GM18858 (cell line): ENCODE measurements at regions not wholly inside any gene's neighbourhood (a gene's known extent, or its start where the extent isn't known, plus 50 kb on each side); places are given as distances from the start of the nearest gene placed in this dataset.

Experiments
- ATAC-seq: cut with Tn5 transposase; IDR thresholded peaks from one replicate; pipeline ENCODE4 v1.9.1; 2021; ENCODE audit not compliant: unreplicated experiment

DNA sequence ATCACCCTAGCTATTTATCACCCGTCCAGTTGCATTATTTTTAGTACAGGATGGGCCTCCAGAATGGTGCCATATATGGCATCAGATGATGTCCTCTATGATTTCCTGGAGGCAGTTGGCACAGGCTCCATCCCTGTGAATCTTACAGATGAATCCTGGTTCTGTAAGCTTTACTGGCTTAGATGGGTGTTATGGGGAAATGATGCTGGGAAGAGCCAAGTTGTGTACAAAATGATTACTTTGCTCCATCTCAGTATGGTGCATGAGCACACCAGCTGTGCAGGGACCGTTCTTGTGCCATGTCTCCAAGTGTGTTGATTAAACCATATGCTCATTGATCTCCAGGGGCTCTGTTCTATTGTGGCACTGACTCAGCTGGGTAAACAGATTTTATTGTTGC lies 755.7 kb downstream of the TLR4 start:
- ATAC-seq, result no peak

DNA sequence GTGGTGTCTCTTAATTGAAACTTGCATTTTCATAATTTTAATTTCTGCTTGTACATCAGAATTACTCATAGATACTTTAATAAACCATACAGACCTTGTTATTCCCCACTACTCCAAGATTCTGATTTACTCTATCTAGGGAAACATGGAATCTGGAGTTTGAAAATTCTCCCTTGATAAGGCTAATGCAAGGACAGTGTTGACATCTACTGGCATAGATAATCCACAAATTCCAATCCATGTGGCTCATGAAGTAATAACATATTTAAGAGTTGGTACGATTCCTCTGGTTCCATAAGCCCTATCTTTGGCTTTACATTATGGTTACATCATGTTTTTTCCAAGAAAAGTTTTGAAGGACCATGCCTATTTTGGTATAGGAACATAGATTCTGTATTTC lies 759.2 kb downstream of the TLR4 start:
- no peak for ATAC-seq

DNA sequence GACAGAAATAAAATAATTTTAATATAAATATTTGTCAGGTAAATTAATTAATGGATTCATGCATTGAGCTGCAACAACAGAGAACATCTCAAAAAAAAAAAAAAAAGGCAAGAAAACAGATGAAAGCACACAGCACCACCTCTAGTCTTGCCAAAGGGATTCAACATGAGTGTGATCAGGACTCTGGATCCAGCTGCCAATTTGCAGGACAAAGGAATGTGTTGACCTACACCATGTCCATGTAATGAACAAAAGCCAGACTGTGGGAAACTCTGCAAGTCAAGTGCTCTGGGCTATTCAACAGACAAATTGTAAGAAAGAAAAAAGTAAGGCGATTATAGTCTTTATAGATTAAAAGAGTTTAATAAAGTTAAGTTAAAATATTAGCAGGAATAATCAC lies 769.3 kb downstream of the TLR4 start:
- ATAC-seq, result no peak

DNA sequence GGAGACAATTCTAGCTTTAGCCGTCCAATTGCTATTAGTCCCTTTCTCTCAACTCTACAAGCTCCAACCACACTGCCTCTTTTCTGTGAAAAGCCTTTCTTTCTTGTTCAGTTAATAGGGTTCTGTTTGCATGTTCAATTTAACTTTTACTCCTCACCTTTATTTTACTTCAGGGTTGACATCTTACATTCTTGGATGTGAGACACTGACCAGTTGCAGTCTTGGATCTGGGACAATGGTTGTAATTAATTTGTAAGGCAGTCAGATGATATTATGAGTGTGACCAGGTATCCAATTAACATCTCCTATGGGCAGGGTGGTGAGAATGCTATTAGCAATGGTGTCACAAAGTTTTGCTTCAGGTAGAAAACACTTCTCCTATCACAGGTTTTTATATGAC lies 774.5 kb downstream of the TLR4 start:
- no peak for ATAC-seq

DNA sequence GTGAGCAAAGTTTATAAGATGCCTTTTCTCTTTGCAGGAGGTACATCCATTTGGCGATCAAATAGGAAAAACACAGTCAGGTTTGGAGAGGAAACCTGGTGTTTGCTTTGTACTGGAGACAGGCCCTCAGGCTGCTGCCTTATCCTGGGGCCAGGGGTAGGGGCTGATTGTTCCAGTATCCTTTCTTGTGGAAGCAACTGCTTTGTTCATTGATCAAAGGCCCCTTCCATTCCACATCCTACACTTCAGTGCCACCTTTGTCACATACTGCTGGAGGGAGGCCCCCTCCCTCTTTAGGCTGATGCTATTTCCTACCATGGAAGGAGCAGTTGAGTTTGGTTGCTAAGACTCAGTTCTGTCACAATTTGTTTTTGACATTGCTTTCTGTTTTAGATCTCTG lies 778.1 kb downstream of the TLR4 start:
- no peak for ATAC-seq

DNA sequence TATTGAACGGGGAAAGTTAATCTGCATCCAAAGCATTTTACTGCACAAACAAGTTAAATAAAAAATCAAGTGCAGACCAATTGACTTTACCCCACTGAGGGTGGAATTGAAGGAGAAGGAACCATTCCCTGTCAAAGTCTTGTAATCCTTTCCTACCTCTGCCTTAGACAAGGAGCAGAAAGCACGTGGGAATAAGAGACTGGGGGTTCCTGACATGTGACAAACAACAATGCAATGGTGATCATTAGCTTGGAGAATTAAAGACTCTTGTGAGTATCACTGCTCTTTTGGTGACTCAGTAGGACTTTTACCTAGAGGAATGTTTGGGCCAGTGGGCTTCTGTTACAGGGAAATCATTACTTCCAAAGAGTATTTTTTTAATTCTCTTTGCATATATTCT lies 779.5 kb downstream of the TLR4 start:
- ATAC-seq, result no peak

DNA sequence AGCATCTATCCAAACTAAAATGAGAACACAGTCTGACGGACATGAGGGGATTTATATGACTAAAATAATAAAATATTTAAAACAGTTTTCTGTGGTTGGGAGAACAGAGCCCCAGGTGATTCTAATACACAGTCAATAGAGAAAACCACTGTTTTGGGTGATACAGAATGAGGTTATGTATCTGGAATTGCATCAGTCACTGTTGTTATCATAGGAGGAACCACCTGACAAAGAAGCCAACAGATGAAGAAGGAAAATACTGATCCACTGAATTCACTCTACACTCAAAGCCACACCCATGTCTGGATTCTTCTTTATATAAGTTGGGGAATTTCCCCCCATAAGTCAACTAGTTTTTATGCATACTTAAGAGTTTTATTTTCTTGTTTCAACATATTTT lies 799.0 kb downstream of the TLR4 start:
- no peak for ATAC-seq

DNA sequence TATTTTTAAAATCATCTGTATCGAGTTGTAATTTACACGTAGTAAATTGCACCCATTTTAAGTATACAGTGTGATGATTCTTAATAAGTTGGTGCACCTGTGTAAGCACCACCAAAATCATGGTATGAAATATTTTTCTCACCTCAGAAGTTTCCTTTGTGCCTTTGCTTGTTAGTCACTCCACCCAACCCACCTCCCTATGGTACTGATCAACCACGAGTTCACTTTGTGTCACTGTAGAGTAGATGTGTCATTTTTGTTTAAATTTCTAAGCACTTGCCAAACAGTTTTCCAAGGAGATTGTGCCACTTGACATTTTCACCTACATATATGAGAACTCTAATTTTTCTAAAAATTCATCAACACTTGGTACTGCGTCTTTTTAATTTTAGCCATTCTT lies 806.5 kb downstream of the TLR4 start:
- no peak for ATAC-seq

DNA sequence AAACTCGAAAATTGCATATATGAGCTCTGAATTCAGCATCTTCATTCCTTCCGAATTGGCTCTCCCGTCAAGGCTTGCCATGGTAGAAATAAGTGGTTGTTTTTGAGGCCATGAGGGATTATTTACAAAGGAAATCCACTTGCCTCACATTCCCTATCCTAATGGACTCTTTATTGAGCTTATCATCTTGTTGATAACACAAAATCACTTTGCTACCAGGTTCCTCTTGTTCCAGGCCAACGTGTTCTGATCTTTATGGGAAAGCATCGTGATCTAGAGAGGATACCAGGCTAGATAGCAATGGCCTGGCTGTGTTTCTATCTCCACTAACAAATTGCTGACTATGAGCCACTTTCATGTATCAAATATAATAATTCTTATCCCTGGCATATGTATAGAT lies 811.7 kb downstream of the TLR4 start:
- ATAC-seq, result no peak

DNA sequence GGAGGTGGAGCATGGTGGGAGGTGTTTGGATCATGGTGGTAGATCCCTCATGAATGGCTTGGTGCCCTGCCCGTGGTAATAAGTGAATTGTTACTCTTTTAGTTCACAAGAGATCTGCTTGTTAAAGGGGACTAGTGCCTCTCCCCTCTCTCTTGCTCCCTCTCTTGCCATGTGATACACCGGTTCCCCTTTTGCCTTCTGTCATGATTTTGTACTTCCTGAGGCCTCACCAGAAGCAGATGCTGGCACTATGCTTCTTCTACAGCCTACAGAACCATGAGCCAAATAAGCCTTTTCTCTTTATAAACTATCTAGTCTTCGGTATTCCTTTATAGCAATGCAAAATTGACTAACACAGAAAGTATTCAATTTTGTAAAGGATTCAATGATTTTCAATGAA lies 817.1 kb downstream of the TLR4 start:
- no peak for ATAC-seq

DNA sequence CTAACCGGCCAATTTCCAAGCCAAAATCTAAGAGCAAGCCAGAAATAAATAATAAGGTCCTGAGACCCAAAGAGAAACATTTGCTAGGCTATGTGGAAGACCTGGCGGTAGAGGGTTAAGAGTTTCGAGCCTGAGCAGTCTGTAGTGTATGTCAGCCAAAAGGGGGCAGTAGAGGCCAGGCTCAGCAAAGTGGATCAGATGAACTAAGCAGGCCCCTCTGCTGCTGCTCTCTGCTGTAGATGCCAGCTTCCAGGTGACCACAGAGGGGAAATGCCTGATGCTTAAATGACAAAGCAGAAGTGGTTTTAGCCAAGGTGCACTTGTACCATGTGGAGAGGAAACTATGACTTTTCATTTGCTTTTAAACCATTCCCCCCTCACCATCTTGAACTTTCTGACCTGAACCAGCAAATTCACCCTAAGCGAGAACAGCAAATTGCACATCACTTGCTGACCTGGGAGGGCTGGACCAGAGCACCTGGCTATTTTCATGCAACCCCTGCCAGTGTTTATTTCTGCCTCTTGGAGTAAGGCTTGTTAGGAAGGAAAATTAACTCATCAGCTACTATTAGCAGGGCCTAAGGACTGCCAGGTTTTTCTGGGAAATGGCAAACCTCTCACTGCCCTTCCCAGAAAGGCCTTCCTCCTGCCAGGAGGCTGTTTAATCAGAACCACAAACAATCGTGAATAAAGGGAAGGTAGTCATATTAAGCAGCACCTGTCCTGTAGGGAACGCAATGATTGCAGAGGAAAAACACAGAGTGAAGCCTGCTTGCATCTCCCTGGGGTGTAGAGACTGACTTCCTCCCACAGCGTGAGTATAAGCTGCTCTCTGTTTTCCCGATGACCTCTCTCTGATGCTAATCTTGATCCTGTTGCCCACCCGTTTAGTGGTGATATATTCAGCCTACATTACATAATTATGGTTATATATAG lies 818.2 kb downstream of the TLR4 start:
- peak; percentile 88 for ATAC-seq

DNA sequence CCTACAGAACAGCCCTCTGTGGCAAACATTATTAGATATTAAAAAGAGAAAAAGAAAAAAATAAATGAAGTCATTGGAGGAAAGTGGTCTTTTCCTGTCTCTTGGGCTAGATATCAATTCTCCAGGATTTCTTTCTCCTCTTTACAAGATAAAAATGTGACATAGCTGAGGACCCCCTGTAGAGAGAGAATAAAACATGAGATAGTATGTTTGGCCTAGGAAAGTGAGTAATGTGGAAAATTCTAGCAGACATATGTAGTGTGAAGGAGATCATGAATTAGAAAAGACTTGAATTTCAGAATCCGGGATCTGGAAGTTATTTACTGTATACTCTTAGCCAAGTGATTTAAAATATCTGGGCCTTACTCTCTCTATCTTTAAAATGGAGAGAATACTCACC lies 823.1 kb downstream of the TLR4 start:
- no peak for ATAC-seq

DNA sequence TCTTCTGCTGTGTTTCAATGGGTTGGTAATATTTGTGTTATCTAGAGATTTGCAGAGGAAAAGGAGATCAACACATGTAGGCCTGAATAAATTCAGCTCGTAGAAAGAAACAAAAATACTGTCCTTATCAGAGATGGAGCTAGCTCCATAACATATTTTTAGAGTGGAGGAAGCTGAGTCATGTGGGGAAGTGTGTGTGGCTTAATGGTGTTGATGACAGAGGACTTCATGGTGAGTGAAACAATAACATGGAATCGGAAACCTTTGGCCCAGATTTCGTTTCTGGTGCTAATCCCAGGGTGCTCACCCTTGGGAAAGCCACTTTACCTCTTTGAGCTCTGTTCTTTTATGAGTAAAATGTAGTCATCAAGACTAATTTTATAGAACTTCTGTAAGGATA lies 825.0 kb downstream of the TLR4 start:
- no peak for ATAC-seq

DNA sequence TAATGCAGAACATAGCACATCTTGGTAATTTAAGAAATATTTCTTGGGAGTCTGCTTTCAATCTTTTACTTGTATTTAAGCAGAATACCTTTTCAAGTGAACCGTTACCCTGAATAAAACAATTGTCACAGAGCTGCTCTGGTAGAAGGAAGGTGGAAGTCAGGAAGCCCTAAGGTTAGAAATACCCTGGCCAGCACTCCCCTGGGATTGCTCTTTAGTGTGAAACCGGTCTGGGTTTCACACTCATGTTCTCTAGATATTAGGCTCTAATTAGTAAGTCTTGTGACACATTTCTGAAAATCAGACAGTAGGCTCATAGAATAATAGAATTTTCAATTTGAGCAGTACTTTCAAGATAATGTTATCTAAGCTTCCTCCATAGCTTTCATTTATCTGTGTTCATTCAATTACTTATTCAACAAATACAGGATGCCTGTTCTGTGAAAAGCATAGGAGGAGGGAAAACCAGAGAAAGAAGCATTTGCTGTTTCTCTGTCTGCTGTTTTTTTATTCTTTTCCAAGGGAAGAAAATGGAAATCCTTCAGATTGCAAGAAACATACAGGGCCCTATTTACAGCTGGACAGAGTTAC lies 825.5 kb downstream of the TLR4 start:
- ATAC-seq, result peak; percentile 81

DNA sequence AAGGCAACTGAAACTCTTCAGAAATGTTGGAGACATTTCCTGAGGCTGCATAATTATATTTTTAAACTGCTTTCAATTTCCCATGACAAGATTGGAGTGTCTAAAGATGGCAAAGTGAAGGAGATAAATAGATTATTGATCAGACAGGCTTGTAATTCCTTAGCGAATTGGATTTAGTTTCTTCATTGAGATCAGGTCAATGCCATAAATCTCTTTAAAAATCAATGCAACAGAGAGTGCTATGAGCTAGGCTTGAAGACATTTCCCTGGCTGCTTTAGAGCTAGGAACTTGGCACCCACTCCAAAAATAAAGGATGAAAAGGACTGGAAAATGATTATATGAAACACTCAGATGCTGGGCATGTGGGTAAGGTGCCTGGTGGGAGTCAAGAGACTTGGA lies 828.4 kb downstream of the TLR4 start:
- no peak for ATAC-seq

DNA sequence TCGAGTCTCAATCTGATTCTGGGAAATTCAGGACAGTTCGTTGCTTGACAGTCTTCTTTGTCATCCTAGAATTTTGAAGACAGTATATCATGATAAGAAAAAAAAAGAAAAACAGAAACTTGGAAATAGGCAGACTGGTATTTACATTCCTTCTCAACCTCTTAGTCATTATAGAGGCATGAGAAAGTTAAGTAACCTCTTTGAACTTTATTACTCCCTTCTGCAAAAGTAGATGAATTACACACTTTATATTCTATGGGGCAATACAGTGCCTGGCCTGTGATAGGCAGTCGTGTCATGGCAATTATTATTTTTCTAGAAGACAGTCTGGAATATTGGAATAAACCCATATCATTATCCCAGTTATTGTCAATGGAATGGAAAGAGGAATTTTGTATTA lies 828.9 kb downstream of the TLR4 start:
- no peak for ATAC-seq

DNA sequence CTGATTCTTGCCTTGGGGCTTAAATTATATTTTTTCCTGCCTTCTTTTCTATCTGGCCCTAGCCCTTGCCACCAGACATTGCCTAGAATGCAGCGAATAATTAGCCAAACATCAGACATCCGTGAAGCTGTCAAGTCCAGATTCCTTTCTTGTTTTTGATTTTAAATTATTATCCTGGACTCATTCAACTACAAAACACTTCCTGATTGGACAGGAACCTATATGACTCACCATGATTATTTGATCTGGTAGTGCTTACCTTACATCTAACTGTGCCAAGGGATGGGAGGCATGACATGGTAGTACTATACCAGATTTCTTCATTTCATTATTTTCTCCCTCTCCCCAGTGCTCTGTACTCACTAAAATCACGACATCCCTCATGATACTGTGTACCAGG lies 829.6 kb downstream of the TLR4 start:
- ATAC-seq, result no peak

DNA sequence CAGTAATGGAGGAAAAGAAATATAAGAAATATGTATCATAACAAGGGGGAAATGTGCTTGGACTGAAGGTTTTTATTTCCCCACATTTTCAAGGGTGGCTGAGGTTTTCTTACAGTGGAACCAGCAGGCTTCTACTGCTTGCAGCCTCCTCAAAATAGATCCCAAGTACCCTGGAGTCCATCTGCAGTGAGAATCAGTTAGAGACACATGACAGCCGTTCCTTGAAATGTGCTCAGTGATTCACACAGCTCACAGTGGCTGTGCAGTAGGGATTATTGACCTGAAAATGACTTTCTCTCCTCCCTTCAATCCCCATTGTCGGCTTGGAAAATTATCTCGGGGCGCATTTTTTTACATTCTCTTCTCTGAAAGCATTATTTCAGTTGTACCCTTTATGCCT lies 832.0 kb downstream of the TLR4 start:
- no peak for ATAC-seq

DNA sequence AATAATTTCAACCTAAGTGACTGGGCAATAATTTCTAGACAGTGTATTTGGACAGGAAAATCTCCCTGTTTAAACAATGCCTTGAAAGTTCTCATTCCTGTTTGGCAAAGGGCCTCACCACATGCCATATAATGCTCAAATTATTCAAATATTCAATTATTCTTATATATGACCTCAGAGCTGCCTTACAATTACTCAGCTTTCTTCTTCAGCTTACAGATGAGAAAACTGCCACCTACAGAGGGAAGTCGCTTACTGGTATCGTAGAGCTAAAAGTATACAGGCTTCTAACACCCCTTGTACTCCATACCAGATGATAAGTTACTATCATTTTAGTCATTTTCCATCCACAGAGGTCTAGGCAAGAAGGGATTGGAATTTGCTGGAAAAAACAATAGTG lies 830.3 kb downstream of the BRINP1 start:
- ATAC-seq, result no peak

DNA sequence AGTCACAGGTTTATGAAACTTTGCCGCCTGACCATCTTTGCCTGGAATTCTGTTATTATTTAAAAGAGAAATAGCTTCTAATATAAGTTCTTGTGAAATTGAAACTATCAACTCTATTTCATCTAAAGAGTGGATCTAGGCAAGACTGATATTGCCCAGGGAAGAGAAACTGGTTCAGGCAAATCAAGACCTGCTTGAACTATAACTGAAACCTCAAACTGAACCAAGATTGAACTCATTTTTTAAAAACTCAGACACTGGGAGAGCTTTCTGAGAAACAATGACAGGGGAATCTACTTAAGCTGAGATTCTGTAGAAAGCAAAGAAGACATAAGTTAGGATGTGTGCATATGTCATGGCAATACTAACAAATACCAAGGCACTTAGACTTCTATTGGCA lies 815.8 kb downstream of the BRINP1 start:
- ATAC-seq, result no peak

DNA sequence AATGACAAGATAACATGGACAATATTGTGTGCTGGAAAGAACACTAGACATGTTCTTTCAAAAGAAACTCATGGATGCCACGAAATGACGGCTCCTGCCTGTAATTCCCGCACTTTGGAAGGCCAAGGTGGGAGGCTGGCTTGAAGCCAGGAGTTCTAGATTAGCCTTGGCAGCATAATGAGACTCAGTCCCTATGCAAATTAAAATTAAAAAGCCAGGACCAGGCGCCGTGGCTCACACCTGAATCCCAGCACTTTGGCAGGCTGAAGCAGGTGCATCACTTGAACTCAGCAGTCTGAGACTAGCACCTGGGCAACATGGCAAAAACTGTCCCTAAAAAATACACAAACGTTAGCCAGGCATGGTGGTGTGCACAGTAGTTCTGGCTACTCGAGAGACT lies 814.2 kb downstream of the BRINP1 start:
- ATAC-seq, result no peak

DNA sequence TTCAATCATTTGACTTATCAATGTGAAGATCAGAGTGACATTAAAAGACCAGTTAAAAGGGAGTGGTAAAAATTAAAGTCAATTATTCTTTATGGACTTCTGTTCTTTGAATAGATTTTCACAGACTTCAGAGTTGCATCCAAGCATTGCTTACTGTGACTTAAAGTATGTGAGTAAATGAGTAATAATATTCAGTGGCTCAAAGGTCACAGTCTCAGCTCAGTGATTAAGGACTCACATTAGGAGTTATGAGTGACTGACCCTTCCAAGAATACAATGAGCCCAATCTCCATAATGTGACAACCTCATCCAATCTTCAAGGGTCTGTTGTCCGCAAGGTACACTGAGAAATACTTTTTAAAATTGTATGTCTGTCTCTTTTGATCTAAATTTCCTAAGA lies 811.2 kb downstream of the BRINP1 start:
- ATAC-seq, result no peak

DNA sequence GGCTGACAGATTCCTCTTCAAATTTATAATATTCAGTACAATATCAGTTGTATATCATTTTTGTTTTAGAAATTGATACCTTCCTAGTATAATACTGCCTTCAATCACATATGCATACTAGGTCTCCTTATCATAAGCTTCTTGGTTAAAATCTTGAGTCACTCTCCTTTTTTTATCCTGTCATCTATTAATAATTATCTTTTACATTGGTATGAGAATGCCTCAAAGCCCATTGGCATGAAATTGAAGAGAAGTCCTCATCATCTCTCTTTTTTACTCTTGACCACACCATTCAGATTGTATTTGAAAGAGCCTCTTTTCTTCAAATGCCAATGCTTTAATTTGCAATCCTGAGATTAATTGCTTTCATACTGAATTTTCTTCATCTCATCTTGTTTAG lies 810.3 kb downstream of the BRINP1 start:
- no peak for ATAC-seq
